ENCODE measurements at regions not wholly inside any gene's neighbourhood (a gene's known extent, or its start where the extent isn't known, plus 50 kb on each side); places are given as distances from the start of the nearest gene placed in this dataset.

DNA sequence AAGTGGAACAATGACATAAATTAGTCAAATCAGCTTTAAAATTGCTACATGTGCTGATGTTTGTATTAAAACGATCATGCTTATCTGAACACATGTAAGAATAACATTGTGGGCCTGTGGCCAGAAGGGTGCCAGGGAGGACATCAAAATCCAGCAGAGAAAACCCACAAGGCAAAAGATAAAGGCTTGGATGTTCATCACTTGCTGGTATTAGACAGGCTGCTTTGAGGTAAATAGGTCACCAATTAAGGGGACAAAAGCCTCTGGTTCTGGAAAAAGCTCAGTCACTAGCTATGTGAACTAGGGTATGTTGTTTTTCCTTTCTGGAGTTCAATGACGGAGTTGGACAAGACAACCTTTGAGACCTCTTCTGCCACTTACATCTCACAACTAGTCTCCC lies 74.4 kb upstream of the TMEM108 start:
- Histone ChIP-seq H3K4me2 (ENCODE audit: low read depth, low read length, poor library complexity, severe bottlenecking) (no peak overlapping the region), H3K9me3 (ENCODE audit: insufficient read depth, low read depth, low read length) (no peaks in the 10 kb centered on the region), H3K4me1 (ENCODE audit: insufficient read depth, low read length, poor library complexity, severe bottlenecking) (no peaks in the 10 kb centered on the region), H3K27me3 (ENCODE audit: insufficient read depth, low read length, poor library complexity, severe bottlenecking) (no peaks in the 10 kb centered on the region), H3F3A (ENCODE audit: low read depth) (no peaks in the 10 kb centered on the region), H3K4me3 (ENCODE audit: low read length, poor library complexity, severe bottlenecking) (no peak overlapping the region), H3K79me2 (ENCODE audit: insufficient read depth, low read length) (no peaks in the 10 kb centered on the region), H3K9me2 (replicated peaks; ENCODE audit: low read depth, low read length) (no peaks in the 10 kb centered on the region), H3K36me3 (ENCODE audit: insufficient read depth, low read length) (no peaks in the 10 kb centered on the region), H2AFZ (ENCODE audit: low read length) (no peak overlapping the region), H3K9ac (ENCODE audit: low read depth, low read length, poor library complexity, severe bottlenecking) (no peak overlapping the region), H4K20me1 (ENCODE audit: insufficient read depth, low read length, poor library complexity, severe bottlenecking) (no peaks in the 10 kb centered on the region)
- no peak for TF ChIP-seq EZH2phosphoT487 (IDR thresholded peaks at IDR 0.05; ENCODE audit: borderline replicate concordance)
- TF ChIP-seq, protein P1, sequence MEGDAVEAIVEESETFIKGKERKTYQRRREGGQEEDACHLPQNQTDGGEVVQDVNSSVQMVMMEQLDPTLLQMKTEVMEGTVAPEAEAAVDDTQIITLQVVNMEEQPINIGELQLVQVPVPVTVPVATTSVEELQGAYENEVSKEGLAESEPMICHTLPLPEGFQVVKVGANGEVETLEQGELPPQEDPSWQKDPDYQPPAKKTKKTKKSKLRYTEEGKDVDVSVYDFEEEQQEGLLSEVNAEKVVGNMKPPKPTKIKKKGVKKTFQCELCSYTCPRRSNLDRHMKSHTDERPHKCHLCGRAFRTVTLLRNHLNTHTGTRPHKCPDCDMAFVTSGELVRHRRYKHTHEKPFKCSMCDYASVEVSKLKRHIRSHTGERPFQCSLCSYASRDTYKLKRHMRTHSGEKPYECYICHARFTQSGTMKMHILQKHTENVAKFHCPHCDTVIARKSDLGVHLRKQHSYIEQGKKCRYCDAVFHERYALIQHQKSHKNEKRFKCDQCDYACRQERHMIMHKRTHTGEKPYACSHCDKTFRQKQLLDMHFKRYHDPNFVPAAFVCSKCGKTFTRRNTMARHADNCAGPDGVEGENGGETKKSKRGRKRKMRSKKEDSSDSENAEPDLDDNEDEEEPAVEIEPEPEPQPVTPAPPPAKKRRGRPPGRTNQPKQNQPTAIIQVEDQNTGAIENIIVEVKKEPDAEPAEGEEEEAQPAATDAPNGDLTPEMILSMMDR (conservative IDR thresholded peaks at IDR 0.05; ENCODE audit: low read length): no peak

DNA sequence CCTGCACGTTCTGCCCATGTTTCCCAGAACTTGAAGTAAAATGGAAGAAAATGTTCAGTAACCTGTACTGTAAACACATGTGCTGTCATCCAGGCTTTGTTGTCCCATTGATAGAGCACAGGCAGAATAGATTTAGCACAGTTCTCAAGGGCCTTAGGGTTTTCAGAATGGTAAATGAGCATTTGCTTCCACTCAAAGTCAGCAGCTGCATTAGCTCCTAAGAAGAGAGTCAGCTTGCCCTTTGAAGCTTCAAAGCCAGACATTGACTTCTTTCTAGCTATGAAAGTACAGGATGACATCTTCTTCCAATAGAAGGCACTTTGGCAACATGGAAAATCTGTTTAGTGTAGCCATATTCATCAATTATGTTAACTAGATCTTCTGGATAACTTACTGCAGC lies 76.2 kb upstream of the TMEM108 start:
- H3K4me2 ChIP-seq (ENCODE audit: low read depth, low read length, poor library complexity, severe bottlenecking): no peak overlapping the region
- no peak overlapping the region for H2AFZ ChIP-seq (ENCODE audit: low read length)
- no peaks in the 10 kb centered on the region for H4K20me1 ChIP-seq (ENCODE audit: insufficient read depth, low read length, poor library complexity, severe bottlenecking)
- no peaks in the 10 kb centered on the region for H3K36me3 ChIP-seq (ENCODE audit: insufficient read depth, low read length)
- H3K79me2 ChIP-seq (ENCODE audit: insufficient read depth, low read length): no peaks in the 10 kb centered on the region
- no peaks in the 10 kb centered on the region for H3K27me3 ChIP-seq (ENCODE audit: insufficient read depth, low read length, poor library complexity, severe bottlenecking)
- TF ChIP-seq EZH2phosphoT487 (IDR thresholded peaks at IDR 0.05; ENCODE audit: borderline replicate concordance): no peak
- TF ChIP-seq, protein P1 (conservative IDR thresholded peaks at IDR 0.05; ENCODE audit: low read length): no peak
- no peaks in the 10 kb centered on the region for H3K9me2 ChIP-seq (replicated peaks; ENCODE audit: low read depth, low read length)
- no peak overlapping the region for H3K9ac ChIP-seq (ENCODE audit: low read depth, low read length, poor library complexity, severe bottlenecking)
- H3K4me3 ChIP-seq (ENCODE audit: low read length, poor library complexity, severe bottlenecking): no peak overlapping the region
- no peaks in the 10 kb centered on the region for H3K4me1 ChIP-seq (ENCODE audit: insufficient read depth, low read length, poor library complexity, severe bottlenecking)
- H3K9me3 ChIP-seq (ENCODE audit: insufficient read depth, low read depth, low read length): no peaks in the 10 kb centered on the region
- no peaks in the 10 kb centered on the region for H3F3A ChIP-seq (ENCODE audit: low read depth)

DNA sequence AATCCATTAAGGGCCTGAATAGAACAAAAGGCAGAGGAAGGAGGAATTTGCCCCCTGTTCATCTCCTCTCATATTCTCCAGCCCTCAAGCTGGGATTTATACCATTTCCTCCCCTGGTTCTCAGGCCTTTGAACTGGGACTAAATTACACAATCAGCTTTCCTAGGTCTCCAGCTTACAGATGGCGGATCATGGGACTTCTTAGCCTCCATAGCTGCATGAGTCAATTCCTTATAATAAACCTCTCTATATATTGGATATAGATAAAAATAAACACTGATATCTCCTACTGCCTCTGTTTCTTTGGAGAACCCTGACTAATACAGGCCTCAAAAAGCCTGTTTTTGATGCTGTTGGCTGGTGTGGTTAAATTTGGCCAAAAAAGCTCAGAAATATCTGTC lies 84.5 kb upstream of the TMEM108 start:
- Histone ChIP-seq H3K9me3 (ENCODE audit: insufficient read depth, low read depth, low read length) (no peaks in the 10 kb centered on the region), H3K4me1 (ENCODE audit: insufficient read depth, low read length, poor library complexity, severe bottlenecking) (no peaks in the 10 kb centered on the region), H4K20me1 (ENCODE audit: insufficient read depth, low read length, poor library complexity, severe bottlenecking) (no peaks in the 10 kb centered on the region), H2AFZ (ENCODE audit: low read length) (no peak overlapping the region), H3K9me2 (replicated peaks; ENCODE audit: low read depth, low read length) (no peaks in the 10 kb centered on the region), H3K9ac (ENCODE audit: low read depth, low read length, poor library complexity, severe bottlenecking) (no peak overlapping the region), H3K4me3 (ENCODE audit: low read length, poor library complexity, severe bottlenecking) (no peak overlapping the region), H3K27me3 (ENCODE audit: insufficient read depth, low read length, poor library complexity, severe bottlenecking) (peaks cover 4% of the 10 kb centered on the region), H3K36me3 (ENCODE audit: insufficient read depth, low read length) (no peaks in the 10 kb centered on the region), H3F3A (ENCODE audit: low read depth) (no peaks in the 10 kb centered on the region), H3K79me2 (ENCODE audit: insufficient read depth, low read length) (no peaks in the 10 kb centered on the region), H3K4me2 (ENCODE audit: low read depth, low read length, poor library complexity, severe bottlenecking) (no peak overlapping the region)
- no peak for TF ChIP-seq EZH2phosphoT487 (IDR thresholded peaks at IDR 0.05; ENCODE audit: borderline replicate concordance)
- TF ChIP-seq, protein P1 (conservative IDR thresholded peaks at IDR 0.05; ENCODE audit: low read length): no peak
